ENCODE measurements at regions not wholly inside any gene's neighbourhood (a gene's known extent, or its start where the extent isn't known, plus 50 kb on each side); places are given as distances from the start of the nearest gene placed in this dataset.
A peak's percentile ranks its signal among the peaks of the same experiment; 100 is the strongest.
"Not testable (repeated sequence)": the region's sequence is repeated elsewhere in the genome, so short reads cannot be mapped to it uniquely, and the experiment has no call there.

GRCh38 chr5:25091921-25092320 is 447.1 kb upstream of the CDH10 start:
- TF ChIP-seq, protein P1, sequence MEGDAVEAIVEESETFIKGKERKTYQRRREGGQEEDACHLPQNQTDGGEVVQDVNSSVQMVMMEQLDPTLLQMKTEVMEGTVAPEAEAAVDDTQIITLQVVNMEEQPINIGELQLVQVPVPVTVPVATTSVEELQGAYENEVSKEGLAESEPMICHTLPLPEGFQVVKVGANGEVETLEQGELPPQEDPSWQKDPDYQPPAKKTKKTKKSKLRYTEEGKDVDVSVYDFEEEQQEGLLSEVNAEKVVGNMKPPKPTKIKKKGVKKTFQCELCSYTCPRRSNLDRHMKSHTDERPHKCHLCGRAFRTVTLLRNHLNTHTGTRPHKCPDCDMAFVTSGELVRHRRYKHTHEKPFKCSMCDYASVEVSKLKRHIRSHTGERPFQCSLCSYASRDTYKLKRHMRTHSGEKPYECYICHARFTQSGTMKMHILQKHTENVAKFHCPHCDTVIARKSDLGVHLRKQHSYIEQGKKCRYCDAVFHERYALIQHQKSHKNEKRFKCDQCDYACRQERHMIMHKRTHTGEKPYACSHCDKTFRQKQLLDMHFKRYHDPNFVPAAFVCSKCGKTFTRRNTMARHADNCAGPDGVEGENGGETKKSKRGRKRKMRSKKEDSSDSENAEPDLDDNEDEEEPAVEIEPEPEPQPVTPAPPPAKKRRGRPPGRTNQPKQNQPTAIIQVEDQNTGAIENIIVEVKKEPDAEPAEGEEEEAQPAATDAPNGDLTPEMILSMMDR (conservative IDR thresholded peaks at IDR 0.05 in 1 of 2, IDR thresholded peaks at IDR 0.05 in 1 of 2; ENCODE audit: low read depth in 1 of 2, low read length in 2 of 2): no peak
- no peak for TF ChIP-seq EZH2 (IDR thresholded peaks at IDR 0.05; ENCODE audit: low read length, missing control alignments)
- Histone ChIP-seq H3K79me2 (ENCODE audit: control insufficient read depth, insufficient read depth, low read length) (no peaks in the 10 kb centered on the region), H3K4me2 (ENCODE audit: extremely low read depth, insufficient read depth, low read length) (no peak overlapping the region), H3K4me1 (ENCODE audit: control insufficient read depth, extremely low read depth, insufficient read depth, low read length) (no peaks in the 10 kb centered on the region), H3K27me3 (ENCODE audit: control insufficient read depth, insufficient read depth, low read length) (no peaks in the 10 kb centered on the region), H3K9me3 (ENCODE audit: control insufficient read depth, insufficient read depth, low read depth, low read length) (no peaks in the 10 kb centered on the region), H3K9ac (ENCODE audit: insufficient read depth, low read length) (no peak overlapping the region), H3K27ac (ENCODE audit: insufficient read depth, low read length) (no peak overlapping the region), H3K36me3 (ENCODE audit: control insufficient read depth, insufficient read depth, low read length) (no peaks in the 10 kb centered on the region), H3K4me3 (replicated peaks in 1 of 4; ENCODE audit: control extremely low read depth in 1 of 4, insufficient read depth in 1 of 4, low read depth in 3 of 4, low read length in 4 of 4) (no peak overlapping the region), H2AFZ (ENCODE audit: low read length) (no peak overlapping the region), H4K20me1 (ENCODE audit: control insufficient read depth, extremely low read depth, insufficient read depth, low read length) (no peaks in the 10 kb centered on the region)
- DNase-seq (ENCODE audit: low read depth in 2 of 2): peak; percentile 40 to 66

- Histone ChIP-seq H4K20me1 (ENCODE audit: control insufficient read depth, extremely low read depth, insufficient read depth, low read length) (no peaks in the 10 kb centered on the region), H3K4me3 (replicated peaks in 1 of 4; ENCODE audit: control extremely low read depth in 1 of 4, insufficient read depth in 1 of 4, low read depth in 3 of 4, low read length in 4 of 4) (peak overlapping the region in 1 of 4 experiments; percentile 14), H3K27me3 (ENCODE audit: control insufficient read depth, insufficient read depth, low read length) (no peaks in the 10 kb centered on the region), H3K36me3 (ENCODE audit: control insufficient read depth, insufficient read depth, low read length) (no peaks in the 10 kb centered on the region), H3K4me2 (ENCODE audit: extremely low read depth, insufficient read depth, low read length) (no peak overlapping the region), H3K79me2 (ENCODE audit: control insufficient read depth, insufficient read depth, low read length) (no peaks in the 10 kb centered on the region), H3K4me1 (ENCODE audit: control insufficient read depth, extremely low read depth, insufficient read depth, low read length) (no peaks in the 10 kb centered on the region), H3K9me3 (ENCODE audit: control insufficient read depth, insufficient read depth, low read depth, low read length) (no peaks in the 10 kb centered on the region), H3K9ac (ENCODE audit: insufficient read depth, low read length) (no peak overlapping the region), H3K27ac (ENCODE audit: insufficient read depth, low read length) (no peak overlapping the region), H2AFZ (ENCODE audit: low read length) (no peak overlapping the region)
- TF ChIP-seq, protein P1 (conservative IDR thresholded peaks at IDR 0.05 in 1 of 2, IDR thresholded peaks at IDR 0.05 in 1 of 2; ENCODE audit: low read depth in 1 of 2, low read length in 2 of 2): no peak
- TF ChIP-seq EZH2 (IDR thresholded peaks at IDR 0.05; ENCODE audit: low read length, missing control alignments): no peak
- peak; percentile 26 to 31 for DNase-seq (ENCODE audit: low read depth in 2 of 2)
These were observed 446.1 kb upstream of the CDH10 start for GRCh38 chr5:25090854-25091253.

- Histone ChIP-seq H3K27me3 (ENCODE audit: control insufficient read depth, insufficient read depth, low read length) (no peaks in the 10 kb centered on the region), H3K9me3 (ENCODE audit: control insufficient read depth, insufficient read depth, low read depth, low read length) (no peaks in the 10 kb centered on the region), H3K27ac (ENCODE audit: insufficient read depth, low read length) (no peak overlapping the region), H3K36me3 (ENCODE audit: control insufficient read depth, insufficient read depth, low read length) (no peaks in the 10 kb centered on the region), H3K79me2 (ENCODE audit: control insufficient read depth, insufficient read depth, low read length) (no peaks in the 10 kb centered on the region), H3K9ac (ENCODE audit: insufficient read depth, low read length) (no peak overlapping the region), H3K4me2 (ENCODE audit: extremely low read depth, insufficient read depth, low read length) (no peak overlapping the region), H2AFZ (ENCODE audit: low read length) (no peak overlapping the region), H3K4me3 (replicated peaks in 1 of 4; ENCODE audit: control extremely low read depth in 1 of 4, insufficient read depth in 1 of 4, low read depth in 3 of 4, low read length in 4 of 4) (no peak overlapping the region), H3K4me1 (ENCODE audit: control insufficient read depth, extremely low read depth, insufficient read depth, low read length) (no peaks in the 10 kb centered on the region), H4K20me1 (ENCODE audit: control insufficient read depth, extremely low read depth, insufficient read depth, low read length) (no peaks in the 10 kb centered on the region)
- no peak for TF ChIP-seq EZH2 (IDR thresholded peaks at IDR 0.05; ENCODE audit: low read length, missing control alignments)
- TF ChIP-seq, protein P1 (conservative IDR thresholded peaks at IDR 0.05 in 1 of 2, IDR thresholded peaks at IDR 0.05 in 1 of 2; ENCODE audit: low read depth in 1 of 2, low read length in 2 of 2): no peak
- DNase-seq (ENCODE audit: low read depth in 2 of 2): no peak
These were observed 445.5 kb upstream of the CDH10 start for GRCh38 chr5:25090275-25090674.

GRCh38 chr5:25088689-25089088 is 443.9 kb upstream of the CDH10 start:
- not testable (repeated sequence) for H3K27ac ChIP-seq (ENCODE audit: insufficient read depth, low read length); H3K4me2 ChIP-seq (ENCODE audit: extremely low read depth, insufficient read depth, low read length); H4K20me1 ChIP-seq (ENCODE audit: control insufficient read depth, extremely low read depth, insufficient read depth, low read length); H2AFZ ChIP-seq (ENCODE audit: low read length); H3K27me3 ChIP-seq (ENCODE audit: control insufficient read depth, insufficient read depth, low read length); H3K4me1 ChIP-seq (ENCODE audit: control insufficient read depth, extremely low read depth, insufficient read depth, low read length); H3K4me3 ChIP-seq (replicated peaks in 1 of 4; ENCODE audit: control extremely low read depth in 1 of 4, insufficient read depth in 1 of 4, low read depth in 3 of 4, low read length in 4 of 4); H3K9ac ChIP-seq (ENCODE audit: insufficient read depth, low read length); H3K79me2 ChIP-seq (ENCODE audit: control insufficient read depth, insufficient read depth, low read length); H3K9me3 ChIP-seq (ENCODE audit: control insufficient read depth, insufficient read depth, low read depth, low read length); DNase-seq (ENCODE audit: low read depth in 2 of 2); H3K36me3 ChIP-seq (ENCODE audit: control insufficient read depth, insufficient read depth, low read length)

- H3K4me3 ChIP-seq (replicated peaks in 1 of 4; ENCODE audit: control extremely low read depth in 1 of 4, insufficient read depth in 1 of 4, low read depth in 3 of 4, low read length in 4 of 4); H3K4me1 ChIP-seq (ENCODE audit: control insufficient read depth, extremely low read depth, insufficient read depth, low read length); H2AFZ ChIP-seq (ENCODE audit: low read length); H3K79me2 ChIP-seq (ENCODE audit: control insufficient read depth, insufficient read depth, low read length); H3K9me3 ChIP-seq (ENCODE audit: control insufficient read depth, insufficient read depth, low read depth, low read length); H3K9ac ChIP-seq (ENCODE audit: insufficient read depth, low read length); H3K27me3 ChIP-seq (ENCODE audit: control insufficient read depth, insufficient read depth, low read length); H4K20me1 ChIP-seq (ENCODE audit: control insufficient read depth, extremely low read depth, insufficient read depth, low read length); DNase-seq (ENCODE audit: low read depth in 2 of 2); H3K27ac ChIP-seq (ENCODE audit: insufficient read depth, low read length); H3K36me3 ChIP-seq (ENCODE audit: control insufficient read depth, insufficient read depth, low read length); H3K4me2 ChIP-seq (ENCODE audit: extremely low read depth, insufficient read depth, low read length): not testable (repeated sequence)
These were observed 438.5 kb upstream of the CDH10 start for GRCh38 chr5:25083261-25083660.

All from fibroblast of lung (primary cell).